ENCODE measurements at regions not wholly inside any gene's neighbourhood (a gene's known extent, or its start where the extent isn't known, plus 50 kb on each side); places are given as distances from the start of the nearest gene placed in this dataset.

GRCh38 chr13:89786531-89786930 lies 1561.0 kb upstream of the MIR17HG start:
- ATAC-seq (ENCODE audit: low read depth) (no peak), DNase-seq (no peak)
- ChIA-PET POLR2A (ENCODE audit: unreplicated experiment) (no interaction called here), CTCF (no interaction called here)
- Histone ChIP-seq H2BK5ac (ENCODE audit: low read depth, low read length, poor library complexity, severe bottlenecking) (no peak overlapping the region), H2AK9ac (replicated peaks; ENCODE audit: low read depth, low read length, poor library complexity) (no peak overlapping the region), H4K91ac (ENCODE audit: insufficient read depth, low read depth, low read length) (no peak overlapping the region), H3K18ac (ENCODE audit: low read depth, low read length) (no peak overlapping the region), H3K27ac (ENCODE audit: insufficient read depth, low read length) (no peak overlapping the region), H3K14ac (replicated peaks; ENCODE audit: low read depth, low read length) (no peak overlapping the region), H3K9ac (ENCODE audit: low read depth, low read length) (no peak overlapping the region), H2AK5ac (ENCODE audit: low read depth, low read length) (no peak overlapping the region), H3K4me2 (ENCODE audit: low read depth, low read length) (no peak overlapping the region), H2AFZ (replicated peaks; ENCODE audit: low read length, poor library complexity) (no peak overlapping the region), H2BK120ac (ENCODE audit: low read depth, low read length) (no peak overlapping the region), H3K27me3 (ENCODE audit: control insufficient read depth, insufficient read depth, low read length) (no peaks in the 10 kb centered on the region), H4K5ac (ENCODE audit: low read depth, low read length) (no peak overlapping the region), H4K8ac (ENCODE audit: low read depth in 2 of 2, low read length in 2 of 2) (no peak overlapping the region), H3K4me3 (ENCODE audit: insufficient read depth, low read depth, low read length) (no peak overlapping the region), H3K4me1 (ENCODE audit: control insufficient read depth, insufficient read depth, low read length) (no peaks in the 10 kb centered on the region), H3K36me3 (ENCODE audit: control insufficient read depth, insufficient read depth, low read length) (no peaks in the 10 kb centered on the region), H3K56ac (ENCODE audit: extremely low read depth, insufficient read depth, low read length) (no peak overlapping the region), H4K20me1 (ENCODE audit: insufficient read depth, low read length) (no peaks in the 10 kb centered on the region), H3K4ac (ENCODE audit: low read depth, low read length) (no peak overlapping the region), H3K9me3 (ENCODE audit: control insufficient read depth, insufficient read depth, low read length) (peaks cover 8% of the 10 kb centered on the region), H2BK15ac (ENCODE audit: low read depth, low read length) (no peak overlapping the region), H3K79me1 (ENCODE audit: low read depth in 1 of 2, low read length in 2 of 2) (no peaks in the 10 kb centered on the region), H3K23ac (ENCODE audit: low read depth, low read length) (no peak overlapping the region), H3K9me1 (ENCODE audit: insufficient read depth, low read length) (no peaks in the 10 kb centered on the region), H2BK20ac (ENCODE audit: low read depth, low read length) (no peak overlapping the region)
- no CpG with 5 or more reads among the region's 1 CpG for WGBS, 2 experiments (ENCODE audit: extremely low coverage in 2 of 2, insufficient read length in 1 of 2)
- no TSS peak for BruUV-seq (replicated peaks)
- intact Hi-C loops (cut with micrococcal nuclease) (no loop called here), dilution Hi-C loops (cut with HindIII; ENCODE audit: low sequenced_read_pairs, unreplicated experiment) (no loop called here), in situ Hi-C loops (cut with MboI; ENCODE audit: low sequenced_read_pairs) (no loop called here)
- TF ChIP-seq SMC3 (IDR thresholded peaks at IDR 0.05; ENCODE audit: low read depth, low read length) (no peak), MAZ (IDR thresholded peaks at IDR 0.05; ENCODE audit: borderline replicate concordance, low read depth, low read length) (no peak), MXI1 (IDR thresholded peaks at IDR 0.05; ENCODE audit: borderline replicate concordance, low read depth, low read length) (no peak), NFE2L2 (IDR thresholded peaks at IDR 0.05; ENCODE audit: low read depth, low read length) (no peak), BHLHE40 (IDR thresholded peaks at IDR 0.05; ENCODE audit: low read depth, low read length) (no peak), CHD1 (IDR thresholded peaks at IDR 0.05; ENCODE audit: low read depth, low read length) (no peak), FOS (IDR thresholded peaks at IDR 0.05; ENCODE audit: low read depth, low read length) (no peak), RCOR1 (IDR thresholded peaks at IDR 0.05; ENCODE audit: insufficient replicate concordance, low read length) (no peak), CEBPB (IDR thresholded peaks at IDR 0.05; ENCODE audit: low read depth, low read length) (no peak), RFX5 (IDR thresholded peaks at IDR 0.05; ENCODE audit: low read depth, low read length) (no peak), USF2 (IDR thresholded peaks at IDR 0.05; ENCODE audit: low read depth, low read length) (no peak), POLR2A (IDR thresholded peaks at IDR 0.05; ENCODE audit: low read depth, low read length) (no peak), RAD21 (IDR thresholded peaks at IDR 0.05; ENCODE audit: low read length) (no peak), ELK1 (IDR thresholded peaks at IDR 0.05; ENCODE audit: borderline replicate concordance, low read depth, low read length) (no peak), CTCF (conservative IDR thresholded peaks at IDR 0.05; ENCODE audit: low read depth, low read length) (no peak), MAFK (IDR thresholded peaks at IDR 0.05; ENCODE audit: low read depth, low read length) (no peak)

All from IMR-90 (cell line).